Body of pancreas (tissue), 4 donors: ENCODE measurements at regions not wholly inside any gene's neighbourhood (a gene's known extent, or its start where the extent isn't known, plus 50 kb on each side); places are given as distances from the start of the nearest gene placed in this dataset.

Source experiments
- ATAC-seq: fragments of 150-250 bp; one replicate; pipeline ENCODE4 v1.9.1; 2016
- DNase-seq, 4 donors: peaks; one replicate each; pipeline ENCODE4 v3.0.0-alpha.2; 2019
- H3K27ac ChIP-seq, 4 donors: fragments of 200-600 bp; sonication (generic); 1 replicate in 3 of 4; 2 replicates in 1 of 4; pipeline versions ENCODE4 v1.5.1 to v1.6.1; 2016 to 2019; ENCODE audit warnings: mild to moderate bottlenecking in 1 of 4, mixed read lengths in 1 of 4, moderate library complexity in 1 of 4
- H3K27me3 ChIP-seq, 2 donors: fragments of 200-600 bp; sonication (generic); one replicate each; pipeline ENCODE4 v1.6.0; 2016; ENCODE audit warnings: mild to moderate bottlenecking in 1 of 2
- H3K36me3 ChIP-seq, 2 donors: fragments of 200-600 bp; sonication (generic); replicated peaks in 1 of 2; 2 replicates each; pipeline ENCODE4 v1.5.1; 2016; ENCODE audit warnings: low read depth in 2 of 2; ENCODE audit not compliant: insufficient read depth in 1 of 2
- H3K4me1 ChIP-seq: fragments of 200-600 bp; sonication (generic); one replicate; pipeline ENCODE4 v1.6.0; 2016
- H3K4me3 ChIP-seq, 2 donors: fragments of 200-600 bp; sonication (generic); 1 replicate in 1 of 2; 2 replicates in 1 of 2; pipeline ENCODE4 v1.5.1; 2016 to 2019
- H3K9me3 ChIP-seq, 3 donors: fragments of 200-600 bp; sonication (generic); 1 replicate in 2 of 3; 2 replicates in 1 of 3; pipeline ENCODE4 v1.5.1; 2016
- CTCF ChIP-seq, 7 experiments: fragments of 450-650 bp in 4 of 7; fragments of 200-600 bp in 3 of 7; sonication (generic) in 3 of 7; IDR thresholded peaks; one replicate each; pipeline ENCODE4 v1.5.1; 2016 to 2019; ENCODE audit warnings: antibody characterized with exemption in 7 of 7
- POLR2A ChIP-seq, 3 donors: fragments of 450-650 bp; IDR thresholded peaks; one replicate each; pipeline ENCODE4 v1.6.1; 2016; ENCODE audit warnings: antibody characterized with exemption in 3 of 3, mild to moderate bottlenecking in 2 of 3
- WGBS, 2 donors: methylation state at CpG; one replicate each; pipeline ENCODE4 v1.1.5; 2017; 5-methylcytosine and 5-hydroxymethylcytosine counted together
- intact Hi-C: fragments of 100-400 bp; cut with DNase I; formaldehyde crosslinking; loops from one replicate; pipeline ENCODE4 v1.15.1; 2023

GRCh38 chr3:34851137-34851536 lies 788.2 kb upstream of the ARPP21 start:
- no peak overlapping the region for H3K27ac ChIP-seq
- H3K9me3 ChIP-seq, result no peaks in the 10 kb centered on the region
- no peaks in the 10 kb centered on the region for H3K4me1 ChIP-seq
- ATAC-seq (no peak), DNase-seq (no peak)
- no peaks in the 10 kb centered on the region for H3K27me3 ChIP-seq
- no peak overlapping the region for H3K4me3 ChIP-seq
- intact Hi-C loops, result no loop called here
- no peak for TF ChIP-seq CTCF (IDR thresholded peaks at IDR 0.05)
- TF ChIP-seq POLR2A (IDR thresholded peaks at IDR 0.05), result no peak
- no peaks in the 10 kb centered on the region for H3K36me3 ChIP-seq
- 68 to 80% methylated on average over 1 of the region's 1 CpG for WGBS, 2 donors

DNA sequence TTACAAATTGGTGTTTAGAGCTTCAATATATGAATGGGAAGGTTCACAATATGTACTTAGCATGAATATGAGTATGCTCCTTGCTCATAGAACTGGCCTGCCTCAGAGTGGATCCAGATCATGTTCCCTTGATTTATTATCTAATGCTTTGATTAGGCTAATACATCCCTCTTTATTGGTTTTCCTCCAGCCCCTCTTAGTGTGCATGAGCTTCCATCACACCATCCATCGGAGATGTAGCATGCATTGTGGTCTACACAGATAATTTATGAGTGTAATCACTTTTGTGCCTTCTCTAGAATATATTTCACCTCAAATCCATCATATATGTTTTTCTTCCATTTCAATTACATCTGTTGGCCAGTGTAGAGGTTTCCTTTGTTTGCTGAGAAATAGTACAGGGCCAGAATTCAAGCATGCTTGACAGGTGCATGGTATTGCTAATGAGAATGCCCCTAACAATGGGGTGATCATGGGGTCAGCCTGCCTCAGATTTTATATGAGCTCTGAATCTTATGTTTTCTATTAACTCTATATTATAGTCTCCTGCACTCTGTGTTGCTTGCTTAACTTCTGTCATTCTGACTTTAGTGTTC lies 786.4 kb upstream of the ARPP21 start:
- WGBS, 2 donors, result 86% methylated on average over 1 of the region's 1 CpG
- no peak for TF ChIP-seq POLR2A (IDR thresholded peaks at IDR 0.05)
- TF ChIP-seq CTCF (IDR thresholded peaks at IDR 0.05), result no peak
- H3K9me3 ChIP-seq, result no peaks in the 10 kb centered on the region

GRCh38 chr3:34856081-34856947 lies 783.0 kb upstream of the ARPP21 start:
- 24 to 36% methylated on average over 7 of the region's 7 CpGs for WGBS, 2 donors
- Histone ChIP-seq H3K4me3 (no peak overlapping the region), H3K4me1 (no peaks in the 10 kb centered on the region), H3K27me3 (no peaks in the 10 kb centered on the region), H3K9me3 (no peaks in the 10 kb centered on the region), H3K36me3 (no peaks in the 10 kb centered on the region), H3K27ac (no peak overlapping the region)
- DNase-seq (no peak), ATAC-seq (no peak)
- TF ChIP-seq CTCF (IDR thresholded peaks at IDR 0.05), result no peak
- no peak for TF ChIP-seq POLR2A (IDR thresholded peaks at IDR 0.05)
- intact Hi-C loops, result no loop called here

More for the DNA sequence above, 786.4 kb upstream of the ARPP21 start:
- H3K27me3 ChIP-seq, result no peaks in the 10 kb centered on the region
- no peak for ATAC-seq
- intact Hi-C loops, result no loop called here
- H3K4me1 ChIP-seq, result no peaks in the 10 kb centered on the region
- H3K4me3 ChIP-seq, result no peak overlapping the region
- H3K27ac ChIP-seq, result no peak overlapping the region
- no peak for DNase-seq
- no peaks in the 10 kb centered on the region for H3K36me3 ChIP-seq

GRCh38 chr3:34858067-34858660 lies 781.2 kb upstream of the ARPP21 start:
- TF ChIP-seq POLR2A (IDR thresholded peaks at IDR 0.05) (no peak), CTCF (IDR thresholded peaks at IDR 0.05) (no peak)
- Histone ChIP-seq H3K27ac (no peak overlapping the region), H3K4me1 (no peaks in the 10 kb centered on the region), H3K27me3 (no peaks in the 10 kb centered on the region), H3K4me3 (no peak overlapping the region), H3K9me3 (no peaks in the 10 kb centered on the region), H3K36me3 (no peaks in the 10 kb centered on the region)
- no peak for ATAC-seq
- 59 to 66% methylated on average over 3 of the region's 3 CpGs for WGBS, 2 donors
- DNase-seq, result no peak
- intact Hi-C loops, result no loop called here
